ENCODE measurements at regions not wholly inside any gene's neighbourhood (a gene's known extent, or its start where the extent isn't known, plus 50 kb on each side); places are given as distances from the start of the nearest gene placed in this dataset.

DNA sequence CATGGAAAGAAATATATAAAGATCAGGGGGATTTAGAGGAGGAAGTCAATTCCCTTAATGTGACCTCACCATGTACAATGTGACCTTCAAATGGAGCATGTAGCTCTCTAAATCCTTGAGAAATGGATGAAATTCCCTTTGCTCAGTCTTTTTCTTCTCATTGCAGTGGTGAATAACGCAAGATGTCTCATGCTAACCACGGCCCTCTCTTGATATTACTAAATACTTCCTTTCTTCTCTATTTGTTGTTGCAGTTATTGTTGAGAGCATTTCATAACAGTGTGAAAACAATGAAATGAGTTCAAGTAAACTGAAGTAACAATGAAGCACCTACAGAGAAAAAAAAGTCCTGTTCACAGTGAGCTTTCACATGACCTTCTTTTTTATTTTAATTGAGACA, 55.6 kb downstream of the ZNF281 start:
- no peak for DNase-seq (ENCODE audit: low read depth)

DNA sequence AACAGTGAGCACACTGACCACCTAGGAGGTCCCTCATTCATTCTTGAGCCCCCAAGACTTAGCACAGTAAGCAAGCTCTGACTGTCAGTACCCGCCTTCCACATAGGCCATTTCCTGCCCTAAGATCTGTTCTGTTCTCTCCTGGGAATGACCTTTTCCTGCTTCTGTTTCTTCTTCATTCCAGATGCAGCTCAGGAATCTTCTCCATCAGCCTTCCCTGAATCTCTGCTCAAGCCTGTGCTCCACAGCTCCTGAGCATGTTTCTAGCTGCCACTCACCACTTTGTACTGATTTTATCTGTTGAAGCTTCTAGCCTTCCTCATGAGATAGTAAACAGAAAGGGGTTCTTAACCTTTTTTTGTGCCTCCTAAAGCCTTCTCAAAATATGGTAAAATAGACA, 56.6 kb downstream of the ZNF281 start:
- DNase-seq (ENCODE audit: low read depth), result no peak

DNA sequence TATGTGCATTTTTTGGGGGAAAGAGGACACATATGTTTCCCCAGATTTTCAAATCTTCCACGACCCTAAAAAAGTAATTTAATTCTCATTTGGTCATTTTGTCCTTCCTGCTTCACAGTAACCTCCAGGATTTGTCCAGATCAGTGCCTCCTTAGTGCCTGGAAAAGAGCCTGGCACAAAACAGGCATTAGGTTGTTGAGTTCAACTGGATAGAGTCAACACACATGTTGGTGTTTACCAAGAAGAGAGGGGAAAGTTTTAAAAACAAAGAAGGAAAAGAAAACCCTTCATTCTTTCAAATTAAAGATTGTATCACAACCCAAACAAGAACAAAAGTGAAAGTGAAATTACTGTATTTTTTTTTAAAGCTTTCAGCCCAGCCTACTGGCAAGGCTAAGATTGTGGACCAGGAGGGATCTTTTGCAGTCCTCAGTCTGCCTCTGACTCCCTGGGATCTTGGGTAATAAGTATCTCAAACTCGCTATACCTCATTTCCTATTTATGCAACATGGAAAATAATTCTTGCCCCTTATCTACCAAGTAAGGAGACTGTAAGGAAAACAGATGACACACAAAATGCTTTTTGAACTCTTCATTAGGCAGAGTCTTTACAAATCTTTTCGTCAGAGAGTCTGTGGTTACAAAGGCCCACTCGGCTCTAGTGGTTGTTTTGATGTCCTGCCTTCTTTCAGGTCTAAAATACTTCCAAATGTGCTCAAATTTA, 57.8 kb downstream of the ZNF281 start:
- no peak for DNase-seq (ENCODE audit: low read depth)

DNA sequence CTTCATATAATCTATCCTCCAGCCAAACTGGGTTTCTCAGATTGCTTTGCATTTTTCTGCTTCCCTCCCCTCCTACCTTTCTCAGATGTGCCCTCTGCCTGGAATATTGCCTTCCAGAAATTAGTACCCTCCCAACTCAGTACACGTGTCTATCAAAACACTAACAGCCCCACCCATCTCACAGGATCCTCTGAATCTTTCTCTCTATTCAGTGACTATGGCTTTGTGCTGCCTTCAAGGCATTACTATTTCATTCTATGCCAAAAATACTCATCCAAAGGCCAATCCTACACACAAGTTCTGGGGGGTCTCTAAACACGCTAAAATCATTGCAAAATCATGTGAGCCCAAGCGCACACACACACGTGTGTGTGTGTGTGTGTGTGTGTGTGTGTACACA, 58.4 kb downstream of the ZNF281 start:
- no peak for DNase-seq (ENCODE audit: low read depth)

DNA sequence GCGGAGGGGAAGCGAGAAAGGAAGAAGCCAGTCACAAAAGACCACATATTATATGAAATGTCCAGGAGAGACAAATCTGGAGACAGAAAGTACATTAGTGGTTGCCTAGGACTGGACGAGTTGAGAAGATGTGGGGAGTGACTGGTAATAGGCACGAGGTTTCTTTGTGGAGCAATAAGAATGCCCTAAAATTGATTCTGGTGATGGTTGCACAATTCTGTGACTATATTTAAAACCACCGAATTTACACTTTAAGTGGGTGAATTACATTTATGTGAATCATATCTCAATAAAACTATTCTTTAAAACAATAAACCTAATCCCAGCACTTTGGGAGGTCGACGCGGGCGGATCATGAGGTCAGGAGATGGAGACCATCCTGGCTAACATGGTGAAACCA, 63.1 kb downstream of the ZNF281 start:
- no peak for DNase-seq (ENCODE audit: low read depth)

DNA sequence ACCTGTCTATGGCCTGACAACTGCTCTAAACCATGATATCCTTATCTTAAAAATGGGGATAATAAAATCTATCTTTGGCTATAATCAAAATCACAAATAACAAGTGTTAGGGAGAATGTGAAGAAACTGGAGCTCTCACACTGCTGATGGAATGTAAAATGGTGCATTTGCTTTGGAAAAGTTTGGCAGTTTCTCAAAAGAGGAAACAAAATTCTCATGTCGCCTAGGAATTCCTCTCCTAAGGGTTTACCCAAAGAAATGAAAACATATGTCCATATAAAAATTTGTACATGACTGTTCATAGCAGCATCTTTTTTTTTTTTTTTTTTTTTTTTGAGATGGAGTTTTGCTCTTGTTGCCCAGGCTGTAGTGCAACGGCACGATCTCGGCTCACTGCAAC, 64.3 kb downstream of the ZNF281 start:
- no peak for DNase-seq (ENCODE audit: low read depth)

DNA sequence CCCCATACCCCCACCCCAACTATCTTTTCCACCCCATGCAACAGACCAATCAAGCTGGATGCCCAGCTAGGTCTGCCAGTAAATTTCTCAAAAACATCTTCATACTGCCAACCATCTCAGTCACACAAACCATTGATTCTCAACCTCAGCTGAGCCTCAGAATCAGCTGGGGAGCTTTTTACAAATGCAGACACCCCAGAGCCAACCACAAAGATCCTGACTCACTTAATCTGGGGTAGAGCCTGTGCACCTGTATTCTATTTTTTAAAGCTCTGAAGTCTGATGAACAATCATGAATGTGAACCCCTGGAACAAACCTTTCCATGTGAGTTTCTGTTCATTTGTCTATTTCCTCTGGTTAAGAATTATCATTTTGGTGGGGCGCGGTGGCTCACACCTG, 66.0 kb downstream of the ZNF281 start:
- DNase-seq (ENCODE audit: low read depth), result no peak

DNA sequence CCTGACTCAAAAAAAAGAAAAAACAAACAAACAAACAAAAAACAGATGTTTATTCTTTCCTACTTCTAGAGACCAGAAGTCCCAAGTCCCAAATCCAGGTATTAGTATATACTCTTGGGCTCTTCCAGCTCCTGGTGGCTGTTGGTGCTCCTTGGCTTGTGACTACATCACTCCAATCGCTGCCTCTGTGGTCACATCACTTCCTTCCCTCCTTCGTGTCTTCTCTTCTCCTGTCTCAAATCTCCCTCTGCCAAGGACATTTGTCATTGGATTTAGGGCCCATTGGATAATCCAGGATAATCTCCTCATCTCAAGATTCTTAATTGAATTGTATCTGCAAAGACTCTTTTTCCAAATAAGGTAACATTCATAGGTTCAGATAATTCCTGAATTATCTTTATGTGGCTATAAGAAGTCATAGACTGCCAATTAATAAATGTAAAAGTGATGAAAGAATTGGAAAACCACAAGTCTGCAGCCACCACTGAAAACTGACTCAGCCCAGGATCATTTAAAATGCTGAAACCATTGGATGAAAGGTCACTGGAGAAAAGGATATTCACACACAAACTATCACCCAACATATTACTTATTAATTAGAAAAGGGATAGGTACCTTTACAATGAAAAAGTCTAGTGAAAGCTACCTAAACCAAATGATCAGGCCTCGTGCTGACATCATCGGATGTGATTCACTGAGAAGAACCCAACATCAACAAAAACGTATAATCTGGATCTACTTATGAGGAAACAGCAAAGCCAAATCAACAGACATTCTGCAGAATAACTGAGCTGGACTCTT, 67.1 kb downstream of the ZNF281 start:
- DNase-seq (ENCODE audit: low read depth), result no peak

DNA sequence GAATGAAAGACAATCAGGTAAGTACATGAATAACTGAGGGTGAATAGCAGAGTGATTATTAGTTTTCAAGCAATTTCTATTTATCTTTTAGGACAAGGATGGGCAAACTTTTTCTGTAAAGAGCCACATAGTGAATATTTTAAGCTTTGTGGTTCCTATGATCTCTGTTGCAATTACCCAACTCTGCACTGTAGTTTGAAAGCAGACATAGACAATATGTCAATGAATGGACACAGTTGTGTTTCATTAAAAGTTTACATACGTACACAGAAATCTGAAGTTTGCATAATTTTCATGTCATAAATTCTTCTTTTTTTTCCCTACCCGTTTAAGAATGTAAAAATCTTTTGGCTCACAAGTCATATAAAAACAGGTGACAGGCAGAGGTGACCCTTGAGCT, 71.4 kb downstream of the ZNF281 start:
- no peak for DNase-seq (ENCODE audit: low read depth)

DNA sequence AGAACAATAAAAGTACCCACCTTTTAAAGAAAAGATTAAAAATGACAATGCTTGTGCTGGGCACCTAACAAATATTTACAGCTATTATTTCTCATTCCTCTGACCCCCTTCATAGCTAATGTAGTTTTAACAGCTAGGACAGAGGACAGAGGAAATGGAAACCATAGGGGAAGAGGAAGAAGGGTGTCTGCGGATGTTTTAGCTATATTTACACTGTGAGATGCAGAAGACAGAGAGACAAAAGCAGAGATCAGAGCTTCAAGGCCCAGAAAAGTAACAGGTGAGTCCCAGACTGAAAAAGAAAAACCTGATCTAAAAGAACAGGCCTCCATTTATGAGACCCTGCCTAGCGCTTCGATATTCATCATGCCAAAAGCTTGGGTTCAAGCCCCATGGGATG, 72.0 kb downstream of the ZNF281 start:
- no peak for DNase-seq (ENCODE audit: low read depth)

DNA sequence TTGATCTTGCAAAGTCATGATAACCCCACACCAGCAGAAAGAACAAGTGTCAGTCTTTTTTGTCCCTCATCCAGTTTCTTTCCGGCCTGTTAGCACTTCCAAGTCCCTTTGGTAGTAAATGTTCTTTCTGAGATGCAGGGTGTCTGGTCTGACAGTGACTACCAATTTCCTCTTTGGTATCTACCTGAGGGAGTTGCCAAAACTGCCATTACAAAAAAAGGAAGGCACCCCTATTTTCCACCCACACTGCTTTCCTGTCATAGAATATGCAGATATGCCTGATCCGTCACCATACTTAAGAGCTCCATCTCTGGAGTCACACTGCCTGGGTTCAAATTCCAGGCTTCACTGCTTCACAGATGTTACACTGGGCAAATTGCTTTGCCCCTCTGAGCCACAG, 72.4 kb downstream of the ZNF281 start:
- DNase-seq (ENCODE audit: low read depth), result no peak

DNA sequence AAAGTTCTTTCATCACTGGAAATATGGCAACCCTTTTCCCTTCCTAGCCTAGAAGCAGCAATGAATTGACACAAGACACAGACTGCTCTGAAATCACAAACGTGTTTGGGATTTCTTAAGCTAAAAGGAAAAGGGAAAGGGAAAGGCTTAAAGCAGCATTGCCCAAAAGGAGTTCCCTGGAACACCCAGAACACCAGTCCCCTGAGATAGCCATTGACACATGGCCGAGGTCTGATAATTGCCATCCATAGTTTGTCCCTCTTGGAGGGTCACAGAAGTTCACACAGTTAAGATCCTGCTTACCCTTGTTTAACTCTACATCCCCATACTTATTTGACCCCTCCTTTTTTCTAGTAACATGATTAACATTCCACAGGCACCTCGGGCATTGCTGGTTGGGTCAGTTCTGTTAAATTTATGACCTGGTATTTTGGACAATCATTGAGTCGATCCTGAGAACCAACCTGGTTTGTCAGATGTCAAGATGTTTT, 72.9 kb downstream of the ZNF281 start:
- no peak for DNase-seq (ENCODE audit: low read depth)

DNA sequence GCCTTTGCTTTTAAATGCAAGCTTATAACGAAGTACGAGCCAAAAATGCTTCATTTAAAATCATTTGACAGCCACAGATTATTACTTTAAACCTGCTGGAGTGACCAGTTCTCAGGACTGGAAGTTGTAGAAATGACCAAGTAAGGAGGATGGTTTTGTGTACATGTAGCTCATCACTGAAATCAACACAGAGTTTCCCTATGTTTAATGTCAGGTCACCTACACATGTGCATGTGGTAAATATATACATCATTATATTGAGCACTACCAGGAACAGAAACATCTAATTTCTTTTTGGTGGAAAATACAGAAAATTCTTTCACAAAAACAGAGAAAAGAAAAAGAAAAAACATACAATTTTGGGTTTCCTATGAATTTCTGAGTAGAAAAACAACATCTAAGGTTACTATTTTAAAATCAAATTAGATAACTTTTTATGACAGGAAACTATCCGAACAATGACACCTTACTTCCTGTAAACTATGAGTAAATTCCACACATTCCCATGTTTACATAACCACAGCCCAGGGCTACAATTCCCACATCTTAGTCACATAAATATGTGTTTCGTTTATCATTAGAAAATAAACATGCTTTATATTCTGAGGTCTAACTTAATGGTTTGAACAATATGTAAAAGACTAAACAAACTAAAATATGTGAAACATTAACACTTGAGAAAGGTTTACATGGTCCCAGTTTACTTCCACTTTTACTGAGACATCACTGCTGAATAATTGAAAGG, 73.6 kb downstream of the ZNF281 start:
- no peak for DNase-seq (ENCODE audit: low read depth)

DNA sequence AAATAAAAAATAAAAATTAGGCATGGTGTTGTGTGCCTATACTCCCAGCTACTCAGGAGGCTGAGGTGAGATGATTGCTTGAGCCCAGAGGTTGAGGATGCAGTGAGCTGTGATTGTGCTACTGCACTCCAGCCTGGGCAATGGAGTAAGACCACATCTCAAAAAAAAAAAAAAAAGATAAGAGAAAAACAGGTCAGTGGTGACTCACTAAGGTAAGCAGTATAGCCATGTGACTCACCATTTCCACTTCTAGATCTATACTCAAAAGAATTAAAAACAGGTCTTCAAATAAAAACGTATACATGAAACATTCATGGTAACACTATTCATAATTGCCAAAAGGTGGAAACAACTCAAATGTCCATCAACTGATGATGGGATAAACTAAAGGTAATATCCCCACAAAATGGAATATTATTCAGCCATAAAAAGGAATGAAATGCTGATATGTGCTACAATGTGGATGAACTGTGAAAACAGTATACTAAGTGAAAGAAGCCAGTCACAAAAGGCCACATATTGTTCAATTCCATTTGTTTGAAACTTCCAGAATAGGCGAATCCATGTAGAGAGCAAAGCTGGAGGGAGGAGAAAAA, 75.1 kb downstream of the ZNF281 start:
- DNase-seq (ENCODE audit: low read depth), result no peak

DNA sequence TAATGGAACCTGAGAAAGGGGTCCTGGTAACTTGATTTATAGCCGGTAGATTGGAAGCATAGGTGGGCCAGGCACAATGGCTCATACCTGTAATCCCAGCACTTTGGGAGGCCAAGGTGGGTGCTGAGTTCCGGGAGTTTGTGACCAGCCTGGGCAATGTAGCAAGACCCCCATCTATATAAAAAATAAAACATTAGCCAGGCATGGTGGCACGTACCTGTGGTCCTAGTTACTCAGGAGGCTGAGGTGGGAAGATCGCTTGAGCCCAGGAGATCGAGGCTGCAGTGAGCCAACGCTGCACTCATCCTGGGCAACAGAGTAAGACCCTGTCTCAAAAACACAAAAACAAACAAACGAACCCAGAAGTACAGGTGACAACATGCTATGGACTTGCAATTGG, 76.5 kb downstream of the ZNF281 start:
- DNase-seq (ENCODE audit: low read depth), result no peak

DNA sequence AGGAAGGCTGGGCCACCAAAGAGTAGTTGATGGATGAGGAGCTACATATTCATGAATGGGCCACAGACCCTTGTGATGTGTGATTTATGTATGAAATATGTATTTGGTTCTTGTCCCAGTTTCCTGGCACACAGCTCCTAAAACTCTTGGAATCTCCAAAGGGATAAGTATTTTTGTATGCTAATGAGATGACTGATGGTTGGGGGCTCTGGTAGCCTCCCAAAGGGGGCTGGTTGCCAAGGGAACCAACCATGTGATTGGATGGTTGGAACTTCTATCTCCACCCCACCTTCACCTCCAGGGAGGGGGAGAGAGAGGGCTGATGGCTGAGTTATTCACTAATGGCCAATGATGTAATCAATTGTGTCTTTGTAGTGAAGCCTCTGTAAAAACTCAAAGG, 77.1 kb downstream of the ZNF281 start:
- DNase-seq (ENCODE audit: low read depth), result no peak

DNA sequence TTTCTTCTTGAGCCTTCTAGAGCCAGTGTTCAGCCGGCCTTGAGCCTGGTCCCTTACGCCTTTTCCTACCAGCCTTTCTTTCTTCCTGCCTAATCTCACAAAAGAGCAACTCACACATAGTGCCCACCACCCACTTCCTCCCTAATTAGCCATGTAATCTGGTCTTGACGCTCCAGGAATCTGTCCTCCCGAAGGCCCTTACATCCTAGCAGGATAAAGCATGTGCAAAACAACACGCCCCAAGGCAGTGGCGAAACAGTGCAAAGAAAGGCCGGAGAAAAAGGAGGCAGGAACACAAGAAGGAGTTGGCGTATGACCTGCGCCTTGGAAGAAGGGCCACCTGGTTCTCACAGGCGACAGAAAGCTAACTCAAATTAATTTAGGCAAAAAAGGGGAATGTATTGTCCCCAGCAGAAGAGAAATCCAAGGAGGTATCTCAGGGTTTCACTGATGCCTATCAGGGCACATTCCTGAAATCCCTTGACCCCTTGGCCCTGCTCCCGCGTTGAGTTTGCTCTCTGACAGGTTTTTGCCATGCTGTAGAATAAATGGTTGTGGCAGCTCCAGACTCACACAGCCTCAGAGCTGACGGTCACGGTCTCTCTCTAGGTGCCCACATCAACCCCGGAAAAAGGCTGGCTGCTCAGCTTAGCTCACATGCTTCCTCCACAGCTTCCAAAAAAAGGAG, 79.0 kb downstream of the ZNF281 start:
- DNase-seq (ENCODE audit: low read depth), result no peak

DNA sequence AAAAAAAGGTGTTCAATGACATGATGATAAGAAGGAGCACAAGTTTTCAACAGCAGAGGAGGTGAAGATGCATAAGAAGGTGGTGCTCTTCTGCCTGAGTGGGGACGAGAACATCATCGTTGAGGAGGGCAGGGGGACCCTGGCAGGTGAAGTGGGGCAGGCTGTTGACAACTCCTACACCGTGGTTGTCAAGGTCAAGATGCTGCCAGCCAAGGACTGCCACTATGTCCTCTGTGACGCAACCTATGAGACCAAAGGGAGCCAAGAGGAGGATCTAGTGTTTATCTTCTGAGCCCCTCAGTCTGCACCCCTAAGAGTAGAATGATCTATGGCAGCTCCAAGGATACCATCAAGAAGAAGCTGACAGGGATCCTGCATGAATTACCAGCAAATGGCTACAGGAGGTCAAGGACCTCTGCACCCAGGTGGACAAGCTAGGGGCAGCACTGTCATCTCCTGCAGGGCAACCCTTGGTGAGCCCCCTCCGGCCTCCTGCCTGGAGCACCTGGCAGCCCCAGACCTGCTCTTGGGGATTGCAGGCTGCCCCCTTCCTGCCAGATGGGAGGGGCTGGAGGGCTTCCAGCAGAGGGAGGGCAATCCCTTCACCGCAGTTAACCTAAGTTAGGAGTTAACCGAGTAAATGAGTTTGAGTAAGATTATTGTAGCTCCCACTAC, 80.5 kb downstream of the ZNF281 start:
- no peak for DNase-seq (ENCODE audit: low read depth)

DNA sequence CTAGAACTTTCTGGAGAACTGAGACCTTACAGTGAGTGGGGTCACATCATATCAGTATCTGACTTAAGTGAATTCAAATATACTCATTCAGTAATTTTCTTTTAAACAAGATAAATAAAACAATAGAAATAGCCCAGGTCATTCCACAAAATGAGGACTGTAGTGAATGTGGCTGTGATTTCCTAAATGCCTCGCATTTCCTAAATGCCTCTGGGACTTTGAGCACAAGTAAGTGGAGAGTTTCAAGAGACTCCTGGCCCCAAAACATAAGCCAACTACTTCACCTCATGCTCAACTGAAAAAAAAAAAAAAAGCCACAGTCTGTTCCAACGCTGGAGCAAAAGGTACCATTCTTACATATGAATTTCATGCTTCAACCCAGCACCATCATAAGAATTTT, 81.5 kb downstream of the ZNF281 start:
- no peak for DNase-seq (ENCODE audit: low read depth)

DNA sequence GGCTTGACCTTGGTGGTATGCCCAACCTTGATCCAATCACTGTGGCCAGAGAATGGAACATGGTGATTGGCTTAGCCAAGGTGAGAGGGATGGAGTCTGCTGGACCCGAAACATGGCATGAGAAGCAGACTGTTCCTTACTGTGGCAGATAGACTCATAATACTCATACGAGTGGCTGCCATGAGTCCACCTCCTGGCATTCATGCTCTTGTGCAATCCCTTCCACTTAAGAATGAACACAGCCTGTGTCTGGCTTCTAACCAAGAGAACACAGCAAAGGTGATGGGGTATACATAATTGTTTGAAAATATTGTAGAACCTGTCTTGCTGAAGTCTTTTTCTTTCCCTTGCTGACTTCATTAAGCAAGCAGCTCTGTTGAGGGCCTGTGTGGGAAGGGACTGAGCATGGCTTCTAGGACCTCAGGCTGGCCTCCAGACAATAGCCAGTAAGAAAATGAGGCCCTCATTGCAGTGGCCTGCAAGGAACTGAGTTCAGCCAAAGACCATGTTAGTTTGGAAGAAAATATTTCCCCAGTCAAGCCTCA, 85.9 kb downstream of the ZNF281 start:
- no peak for DNase-seq (ENCODE audit: low read depth)

DNA sequence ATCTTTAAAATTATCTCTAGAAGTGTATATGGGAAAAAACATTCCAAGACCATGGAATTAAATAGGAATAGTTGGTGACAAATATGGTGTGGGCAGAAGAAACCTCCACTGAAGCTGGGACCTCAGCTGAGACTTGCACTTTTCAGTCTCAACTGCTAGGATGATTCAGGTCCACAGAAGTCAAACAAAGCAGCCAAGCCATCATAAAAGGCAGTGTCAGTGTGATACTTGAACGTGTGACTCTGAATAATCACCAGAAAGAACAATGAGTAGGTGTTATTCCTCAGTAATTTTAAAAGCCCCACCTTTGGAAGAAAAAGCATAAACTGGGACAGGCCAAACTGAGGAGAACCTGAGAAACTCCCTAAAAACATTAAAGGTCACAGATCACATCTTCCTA, 90.7 kb downstream of the ZNF281 start:
- DNase-seq (ENCODE audit: low read depth), result no peak

Data from activated T-helper 1 cell treated with Interleukin-2 at 50 U/mL for 16 hours (primary cell).